MM.1S (cell line): ENCODE measurements at regions not wholly inside any gene's neighbourhood (a gene's known extent, or its start where the extent isn't known, plus 50 kb on each side); places are given as distances from the start of the nearest gene placed in this dataset.

Source experiments
- CTCF ChIP-seq: fragments of 300-600 bp; sonication (generic); IDR thresholded peaks from 2 replicates; pipeline ENCODE4 v1.5.1; 2016; ENCODE audit warnings: antibody characterized with exemption, low read length, mixed read lengths
- EZH2 ChIP-seq: fragments of 300-600 bp; sonication (generic); optimal IDR thresholded peaks from 2 replicates; pipeline ENCODE3; 2017; ENCODE audit warnings: low read depth, mild to moderate bottlenecking, antibody characterized with exemption, low read length, mixed read lengths
- EZH2phosphoT487 ChIP-seq: fragments of 300-600 bp; sonication (generic); IDR thresholded peaks from 2 replicates; pipeline ENCODE4 v1.6.1; 2018; ENCODE audit warnings: antibody characterized with exemption, low read length

GRCh38 chr11:26027887-26028286 lies 304.0 kb upstream of the ANO3 start:
- TF ChIP-seq CTCF: peak; percentile 15; the same call in 1 of the 2 replicates
- no peak for TF ChIP-seq EZH2
- TF ChIP-seq EZH2phosphoT487: no peak
